ENCODE measurements at regions not wholly inside any gene's neighbourhood (a gene's known extent, or its start where the extent isn't known, plus 50 kb on each side); places are given as distances from the start of the nearest gene placed in this dataset.

DNA sequence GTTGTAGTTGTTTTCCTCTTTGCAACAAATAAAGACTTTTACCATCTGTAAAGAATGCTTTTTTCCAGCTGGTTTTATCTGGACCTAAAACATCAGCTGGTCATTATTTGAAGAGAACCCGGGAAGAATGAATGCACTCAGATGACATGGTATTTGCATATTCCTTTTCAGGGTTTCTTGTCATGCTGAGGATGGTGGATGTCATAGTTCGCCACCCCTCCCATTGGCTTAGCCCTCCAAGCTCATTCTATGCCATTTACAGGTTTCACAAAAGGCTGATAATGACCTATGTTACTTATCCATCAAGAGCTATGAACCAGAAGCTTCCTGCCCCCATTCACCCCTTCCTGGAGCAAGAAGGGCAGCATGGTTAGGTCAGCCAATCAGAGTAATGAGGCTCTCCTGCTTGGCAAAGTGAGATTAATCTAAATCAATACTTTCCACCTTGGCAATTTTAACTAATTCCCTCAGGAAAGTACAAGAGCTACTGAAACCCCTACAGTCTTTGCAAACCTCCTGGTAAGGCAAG, 440.5 kb upstream of the TLE4 start:
- no peak for TF ChIP-seq ZFX (IDR thresholded peaks at IDR 0.05; ENCODE audit: borderline replicate concordance)
- TF ChIP-seq, protein P1, sequence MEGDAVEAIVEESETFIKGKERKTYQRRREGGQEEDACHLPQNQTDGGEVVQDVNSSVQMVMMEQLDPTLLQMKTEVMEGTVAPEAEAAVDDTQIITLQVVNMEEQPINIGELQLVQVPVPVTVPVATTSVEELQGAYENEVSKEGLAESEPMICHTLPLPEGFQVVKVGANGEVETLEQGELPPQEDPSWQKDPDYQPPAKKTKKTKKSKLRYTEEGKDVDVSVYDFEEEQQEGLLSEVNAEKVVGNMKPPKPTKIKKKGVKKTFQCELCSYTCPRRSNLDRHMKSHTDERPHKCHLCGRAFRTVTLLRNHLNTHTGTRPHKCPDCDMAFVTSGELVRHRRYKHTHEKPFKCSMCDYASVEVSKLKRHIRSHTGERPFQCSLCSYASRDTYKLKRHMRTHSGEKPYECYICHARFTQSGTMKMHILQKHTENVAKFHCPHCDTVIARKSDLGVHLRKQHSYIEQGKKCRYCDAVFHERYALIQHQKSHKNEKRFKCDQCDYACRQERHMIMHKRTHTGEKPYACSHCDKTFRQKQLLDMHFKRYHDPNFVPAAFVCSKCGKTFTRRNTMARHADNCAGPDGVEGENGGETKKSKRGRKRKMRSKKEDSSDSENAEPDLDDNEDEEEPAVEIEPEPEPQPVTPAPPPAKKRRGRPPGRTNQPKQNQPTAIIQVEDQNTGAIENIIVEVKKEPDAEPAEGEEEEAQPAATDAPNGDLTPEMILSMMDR (IDR thresholded peaks at IDR 0.05), result no peak
- no peak overlapping the region for H3K27ac ChIP-seq

DNA sequence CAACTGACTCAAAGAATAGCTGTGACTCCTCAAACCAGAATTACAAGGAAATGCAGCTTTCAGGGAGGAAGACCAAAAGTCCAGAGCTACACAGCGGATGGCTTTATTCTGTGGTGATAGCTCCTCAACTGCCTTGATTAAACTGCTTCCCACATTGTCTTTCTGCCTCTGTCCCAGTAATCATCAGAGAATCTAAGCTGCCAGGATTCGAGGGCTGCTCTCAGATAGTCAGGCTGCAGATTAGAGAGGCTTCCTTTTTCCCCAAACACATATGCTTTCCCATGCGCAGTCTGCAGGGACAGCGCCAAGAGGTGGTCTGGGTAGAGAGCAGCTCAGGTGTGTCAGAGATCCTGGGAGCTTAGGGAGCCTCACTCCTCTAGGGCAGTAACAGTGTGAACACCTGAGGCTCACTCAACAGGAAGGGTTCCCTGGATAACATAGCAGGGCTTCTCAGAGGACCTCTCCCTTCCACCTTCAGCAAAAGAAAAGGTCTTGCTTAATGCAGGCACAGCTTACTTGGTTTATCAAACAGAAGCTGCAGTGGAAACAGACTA, 439.9 kb upstream of the TLE4 start:
- no peak overlapping the region for H3K27ac ChIP-seq
- TF ChIP-seq, protein P1 (IDR thresholded peaks at IDR 0.05), result no peak
- no peak for TF ChIP-seq ZFX (IDR thresholded peaks at IDR 0.05; ENCODE audit: borderline replicate concordance)

DNA sequence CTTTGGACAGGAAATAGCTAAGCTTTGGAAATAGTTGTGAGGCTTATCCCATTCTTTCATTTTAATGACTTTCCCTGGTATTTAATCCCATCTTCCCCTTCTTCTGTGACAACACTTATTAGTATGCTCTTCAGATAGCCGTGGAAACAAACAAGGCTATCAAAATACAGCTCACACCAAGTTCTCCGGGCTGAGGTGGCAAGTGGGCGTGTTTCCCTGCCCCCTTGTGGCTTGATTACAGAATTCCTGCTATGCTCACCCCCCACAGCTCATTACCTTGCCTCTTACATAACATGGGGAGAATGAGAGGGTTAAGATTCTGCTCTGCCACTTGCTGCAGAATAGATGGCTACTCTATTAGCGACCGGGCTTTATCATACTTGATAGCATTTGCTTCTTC, 437.1 kb upstream of the TLE4 start:
- TF ChIP-seq, protein P1 (IDR thresholded peaks at IDR 0.05), result no peak; the same call in 1 of the 2 replicates
- no peak for TF ChIP-seq ZFX (IDR thresholded peaks at IDR 0.05; ENCODE audit: borderline replicate concordance)

DNA sequence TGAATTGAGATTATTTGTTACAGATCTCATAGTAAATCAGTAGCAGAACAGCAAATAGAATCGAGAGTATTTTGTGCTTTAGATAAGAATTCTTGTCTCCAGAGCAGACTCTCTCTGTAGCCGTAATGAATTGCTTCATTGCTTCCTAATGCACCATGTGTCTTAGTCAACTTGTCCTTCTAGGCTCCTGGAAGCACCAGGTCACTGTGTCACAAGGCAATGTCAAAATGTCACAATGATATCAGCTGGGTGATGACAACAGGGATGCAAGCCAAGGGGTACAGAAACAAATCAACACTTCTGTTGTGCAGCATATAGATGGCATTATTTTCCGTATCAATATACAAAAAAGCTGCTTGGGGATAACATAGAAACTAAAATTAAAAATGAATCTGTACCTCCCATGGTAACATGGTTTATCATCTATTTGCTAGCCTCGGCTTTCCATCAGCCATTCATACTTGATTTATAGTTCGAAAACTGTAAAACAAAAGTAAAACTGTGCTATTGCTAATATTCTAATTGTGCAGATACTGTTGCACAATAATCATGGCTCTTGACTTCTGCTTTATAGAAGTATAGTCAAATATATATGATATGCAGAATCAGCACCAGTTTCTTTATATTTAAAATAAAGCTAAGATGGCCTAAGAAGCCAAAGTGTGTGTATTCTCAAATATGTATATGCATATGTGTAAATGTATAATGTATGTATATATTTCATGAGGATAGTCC, 435.9 kb upstream of the TLE4 start:
- TF ChIP-seq, protein P1 (IDR thresholded peaks at IDR 0.05), result no peak
- no peak for TF ChIP-seq ZFX (IDR thresholded peaks at IDR 0.05; ENCODE audit: borderline replicate concordance)
- no peak overlapping the region for H3K27ac ChIP-seq

More for the DNA sequence above, 437.1 kb upstream of the TLE4 start:
- H3K27ac ChIP-seq, result no peak overlapping the region

DNA sequence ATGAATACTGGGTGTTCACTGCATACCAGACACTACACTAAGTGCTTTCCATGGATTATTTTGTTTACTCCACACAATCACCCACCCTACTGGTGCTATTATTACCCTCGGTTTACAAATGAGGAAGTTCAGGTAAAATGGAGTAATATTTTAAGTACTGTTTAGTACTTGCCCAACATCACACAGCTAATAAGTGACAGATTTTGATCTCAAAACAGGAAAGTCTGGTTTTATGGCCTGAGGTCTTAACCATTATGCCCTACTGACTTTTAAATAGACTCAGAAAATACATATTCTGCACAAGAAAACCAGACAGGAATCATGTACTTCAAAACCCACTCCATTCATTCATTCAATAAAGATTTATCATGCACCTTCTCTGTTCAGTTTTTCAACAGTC, 431.0 kb upstream of the TLE4 start:
- no peak overlapping the region for H3K27ac ChIP-seq
- TF ChIP-seq ZFX (IDR thresholded peaks at IDR 0.05; ENCODE audit: borderline replicate concordance), result no peak
- TF ChIP-seq, protein P1 (IDR thresholded peaks at IDR 0.05), result no peak

DNA sequence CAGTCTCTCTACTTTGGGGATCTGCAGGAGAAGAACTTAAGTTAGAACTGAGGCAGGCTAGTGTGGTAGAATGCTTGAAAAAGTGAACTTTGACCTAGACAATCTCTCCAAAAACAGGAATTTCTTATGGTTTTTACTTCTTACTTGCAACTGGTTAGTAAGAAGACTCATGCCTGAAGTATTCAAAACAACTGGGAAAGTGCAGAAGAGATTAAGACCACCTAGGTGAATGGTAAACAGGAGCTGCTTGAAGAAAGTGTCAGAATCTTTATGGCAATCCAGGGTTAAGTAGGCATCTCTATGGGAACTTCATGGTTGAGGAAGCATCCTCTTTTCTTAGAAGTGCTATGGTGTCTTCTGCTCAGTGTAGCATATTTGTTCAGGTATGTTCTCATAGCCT, 428.6 kb upstream of the TLE4 start:
- H3K27ac ChIP-seq, result no peak overlapping the region
- no peak for TF ChIP-seq ZFX (IDR thresholded peaks at IDR 0.05; ENCODE audit: borderline replicate concordance)
- TF ChIP-seq, protein P1 (IDR thresholded peaks at IDR 0.05), result no peak

DNA sequence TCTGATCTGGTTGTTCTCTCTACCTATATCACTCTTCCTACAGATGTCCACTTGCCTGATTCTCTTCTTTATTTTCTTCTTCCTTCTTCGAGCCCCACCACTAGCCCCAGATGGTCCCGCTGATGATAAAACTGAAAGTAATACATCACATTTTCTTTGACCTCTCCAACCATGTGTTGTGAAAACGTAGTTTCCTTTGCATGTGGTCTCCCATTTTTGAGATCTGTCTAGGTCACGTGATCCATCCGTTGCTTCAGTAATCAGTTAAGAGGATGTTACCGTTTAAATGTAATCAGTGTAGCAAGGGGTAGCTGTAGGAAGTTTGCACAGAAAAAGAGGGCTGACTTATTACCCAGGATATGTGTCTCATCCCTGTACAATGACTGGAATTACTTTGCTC, 426.3 kb upstream of the TLE4 start:
- TF ChIP-seq, protein P1 (IDR thresholded peaks at IDR 0.05), result no peak
- no peak for TF ChIP-seq ZFX (IDR thresholded peaks at IDR 0.05; ENCODE audit: borderline replicate concordance)
- H3K27ac ChIP-seq, result no peak overlapping the region

All from 22Rv1 (cell line).